ENCODE measurements at regions not wholly inside any gene's neighbourhood (a gene's known extent, or its start where the extent isn't known, plus 50 kb on each side); places are given as distances from the start of the nearest gene placed in this dataset.

DNA sequence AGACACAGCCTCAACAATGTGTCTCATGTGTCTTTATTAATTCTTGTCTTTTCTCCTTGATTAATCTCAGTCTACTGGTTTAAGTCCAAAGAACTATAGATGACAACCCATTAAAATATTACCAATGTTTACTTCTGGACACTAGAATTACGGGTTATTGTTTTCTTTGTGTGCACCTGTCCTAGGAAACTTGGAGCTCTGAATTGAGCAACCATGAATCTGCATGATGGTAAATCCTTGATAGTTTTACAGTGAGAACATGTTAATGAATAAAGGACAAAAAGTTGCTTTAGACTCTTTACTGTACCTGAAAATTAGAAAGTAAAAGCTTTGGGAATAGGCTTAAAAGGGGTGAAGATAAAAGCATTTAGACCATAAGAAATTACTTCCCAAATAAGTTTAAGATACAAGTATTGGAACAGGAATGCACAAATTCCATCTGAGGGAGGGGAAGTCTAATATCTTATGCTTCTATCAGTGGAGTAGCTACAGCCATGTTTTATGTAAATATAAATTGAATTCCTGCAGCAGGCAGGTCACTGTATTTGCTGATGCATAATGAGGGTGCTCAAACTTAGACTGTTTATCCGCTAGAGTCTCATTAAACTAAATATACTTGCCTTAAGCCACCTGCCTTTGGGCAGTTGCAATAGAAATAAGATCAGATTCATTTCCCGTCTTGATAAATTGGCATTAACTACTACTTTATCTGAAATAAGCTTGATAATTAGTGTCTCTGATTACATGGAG lies 603.7 kb upstream of the GCFC2 start:
- ATAC-seq: no peak
- TF ChIP-seq, protein P1, sequence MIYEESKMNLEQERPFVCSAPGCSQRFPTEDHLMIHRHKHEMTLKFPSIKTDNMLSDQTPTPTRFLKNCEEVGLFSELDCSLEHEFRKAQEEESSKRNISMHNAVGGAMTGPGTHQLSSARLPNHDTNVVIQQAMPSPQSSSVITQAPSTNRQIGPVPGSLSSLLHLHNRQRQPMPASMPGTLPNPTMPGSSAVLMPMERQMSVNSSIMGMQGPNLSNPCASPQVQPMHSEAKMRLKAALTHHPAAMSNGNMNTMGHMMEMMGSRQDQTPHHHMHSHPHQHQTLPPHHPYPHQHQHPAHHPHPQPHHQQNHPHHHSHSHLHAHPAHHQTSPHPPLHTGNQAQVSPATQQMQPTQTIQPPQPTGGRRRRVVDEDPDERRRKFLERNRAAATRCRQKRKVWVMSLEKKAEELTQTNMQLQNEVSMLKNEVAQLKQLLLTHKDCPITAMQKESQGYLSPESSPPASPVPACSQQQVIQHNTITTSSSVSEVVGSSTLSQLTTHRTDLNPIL (CRISPR knock-in tag; IDR thresholded peaks at IDR 0.05; ENCODE audit: low read depth): no peak
- no peak for TF ChIP-seq ISL1 (CRISPR knock-in tag; IDR thresholded peaks at IDR 0.05)

DNA sequence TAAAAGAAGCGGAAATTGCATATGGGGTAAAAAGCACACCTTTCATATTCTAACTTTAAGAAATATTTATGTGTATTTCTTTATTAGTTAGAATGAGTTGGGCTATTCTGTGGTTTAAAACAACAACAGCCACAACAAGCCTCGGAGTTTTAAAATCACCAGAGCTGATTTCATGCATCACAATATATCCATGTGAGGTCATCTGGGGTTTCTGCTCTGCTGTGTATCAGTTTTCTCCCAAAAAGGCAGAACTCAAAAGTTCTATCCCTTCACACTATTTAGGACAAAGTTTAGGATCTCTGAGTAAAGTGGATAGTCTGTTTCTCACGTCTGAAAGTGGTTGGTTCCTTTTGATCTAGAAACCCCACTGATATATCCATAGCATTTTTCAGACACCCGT lies 601.5 kb upstream of the GCFC2 start:
- no peak for ATAC-seq
- TF ChIP-seq ZFP30 (CRISPR knock-in tag; IDR thresholded peaks at IDR 0.05) (no peak), CSDC2 (CRISPR knock-in tag; IDR thresholded peaks at IDR 0.05) (no peak), GLIS3 (CRISPR knock-in tag; IDR thresholded peaks at IDR 0.05) (no peak), ARNTL (CRISPR knock-in tag; IDR thresholded peaks at IDR 0.05; ENCODE audit: borderline replicate concordance, low read depth) (no peak), OSR1 (CRISPR knock-in tag; IDR thresholded peaks at IDR 0.05) (no peak), RARB (CRISPR knock-in tag; IDR thresholded peaks at IDR 0.05) (no peak), ZNF565 (CRISPR knock-in tag; conservative IDR thresholded peaks at IDR 0.05; ENCODE audit: low read depth) (no peak), TCF4 (CRISPR knock-in tag; IDR thresholded peaks at IDR 0.05; ENCODE audit: borderline replicate concordance) (no peak), BACH2 (CRISPR knock-in tag; IDR thresholded peaks at IDR 0.05; ENCODE audit: borderline replicate concordance) (no peak)
- TF ChIP-seq, protein P2, sequence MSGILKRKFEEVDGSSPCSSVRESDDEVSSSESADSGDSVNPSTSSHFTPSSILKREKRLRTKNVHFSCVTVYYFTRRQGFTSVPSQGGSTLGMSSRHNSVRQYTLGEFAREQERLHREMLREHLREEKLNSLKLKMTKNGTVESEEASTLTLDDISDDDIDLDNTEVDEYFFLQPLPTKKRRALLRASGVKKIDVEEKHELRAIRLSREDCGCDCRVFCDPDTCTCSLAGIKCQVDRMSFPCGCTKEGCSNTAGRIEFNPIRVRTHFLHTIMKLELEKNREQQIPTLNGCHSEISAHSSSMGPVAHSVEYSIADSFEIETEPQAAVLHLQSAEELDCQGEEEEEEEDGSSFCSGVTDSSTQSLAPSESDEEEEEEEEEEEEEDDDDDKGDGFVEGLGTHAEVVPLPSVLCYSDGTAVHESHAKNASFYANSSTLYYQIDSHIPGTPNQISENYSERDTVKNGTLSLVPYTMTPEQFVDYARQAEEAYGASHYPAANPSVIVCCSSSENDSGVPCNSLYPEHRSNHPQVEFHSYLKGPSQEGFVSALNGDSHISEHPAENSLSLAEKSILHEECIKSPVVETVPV (CRISPR knock-in tag; IDR thresholded peaks at IDR 0.05): no peak
- TF ChIP-seq, protein P3, sequence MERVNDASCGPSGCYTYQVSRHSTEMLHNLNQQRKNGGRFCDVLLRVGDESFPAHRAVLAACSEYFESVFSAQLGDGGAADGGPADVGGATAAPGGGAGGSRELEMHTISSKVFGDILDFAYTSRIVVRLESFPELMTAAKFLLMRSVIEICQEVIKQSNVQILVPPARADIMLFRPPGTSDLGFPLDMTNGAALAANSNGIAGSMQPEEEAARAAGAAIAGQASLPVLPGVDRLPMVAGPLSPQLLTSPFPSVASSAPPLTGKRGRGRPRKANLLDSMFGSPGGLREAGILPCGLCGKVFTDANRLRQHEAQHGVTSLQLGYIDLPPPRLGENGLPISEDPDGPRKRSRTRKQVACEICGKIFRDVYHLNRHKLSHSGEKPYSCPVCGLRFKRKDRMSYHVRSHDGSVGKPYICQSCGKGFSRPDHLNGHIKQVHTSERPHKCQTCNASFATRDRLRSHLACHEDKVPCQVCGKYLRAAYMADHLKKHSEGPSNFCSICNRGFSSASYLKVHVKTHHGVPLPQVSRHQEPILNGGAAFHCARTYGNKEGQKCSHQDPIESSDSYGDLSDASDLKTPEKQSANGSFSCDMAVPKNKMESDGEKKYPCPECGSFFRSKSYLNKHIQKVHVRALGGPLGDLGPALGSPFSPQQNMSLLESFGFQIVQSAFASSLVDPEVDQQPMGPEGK (CRISPR knock-in tag; IDR thresholded peaks at IDR 0.05; ENCODE audit: borderline replicate concordance): no peak
- TF ChIP-seq, protein P4, sequence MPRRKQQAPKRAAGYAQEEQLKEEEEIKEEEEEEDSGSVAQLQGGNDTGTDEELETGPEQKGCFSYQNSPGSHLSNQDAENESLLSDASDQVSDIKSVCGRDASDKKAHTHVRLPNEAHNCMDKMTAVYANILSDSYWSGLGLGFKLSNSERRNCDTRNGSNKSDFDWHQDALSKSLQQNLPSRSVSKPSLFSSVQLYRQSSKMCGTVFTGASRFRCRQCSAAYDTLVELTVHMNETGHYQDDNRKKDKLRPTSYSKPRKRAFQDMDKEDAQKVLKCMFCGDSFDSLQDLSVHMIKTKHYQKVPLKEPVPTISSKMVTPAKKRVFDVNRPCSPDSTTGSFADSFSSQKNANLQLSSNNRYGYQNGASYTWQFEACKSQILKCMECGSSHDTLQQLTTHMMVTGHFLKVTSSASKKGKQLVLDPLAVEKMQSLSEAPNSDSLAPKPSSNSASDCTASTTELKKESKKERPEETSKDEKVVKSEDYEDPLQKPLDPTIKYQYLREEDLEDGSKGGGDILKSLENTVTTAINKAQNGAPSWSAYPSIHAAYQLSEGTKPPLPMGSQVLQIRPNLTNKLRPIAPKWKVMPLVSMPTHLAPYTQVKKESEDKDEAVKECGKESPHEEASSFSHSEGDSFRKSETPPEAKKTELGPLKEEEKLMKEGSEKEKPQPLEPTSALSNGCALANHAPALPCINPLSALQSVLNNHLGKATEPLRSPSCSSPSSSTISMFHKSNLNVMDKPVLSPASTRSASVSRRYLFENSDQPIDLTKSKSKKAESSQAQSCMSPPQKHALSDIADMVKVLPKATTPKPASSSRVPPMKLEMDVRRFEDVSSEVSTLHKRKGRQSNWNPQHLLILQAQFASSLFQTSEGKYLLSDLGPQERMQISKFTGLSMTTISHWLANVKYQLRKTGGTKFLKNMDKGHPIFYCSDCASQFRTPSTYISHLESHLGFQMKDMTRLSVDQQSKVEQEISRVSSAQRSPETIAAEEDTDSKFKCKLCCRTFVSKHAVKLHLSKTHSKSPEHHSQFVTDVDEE (CRISPR knock-in tag; IDR thresholded peaks at IDR 0.05): no peak

DNA sequence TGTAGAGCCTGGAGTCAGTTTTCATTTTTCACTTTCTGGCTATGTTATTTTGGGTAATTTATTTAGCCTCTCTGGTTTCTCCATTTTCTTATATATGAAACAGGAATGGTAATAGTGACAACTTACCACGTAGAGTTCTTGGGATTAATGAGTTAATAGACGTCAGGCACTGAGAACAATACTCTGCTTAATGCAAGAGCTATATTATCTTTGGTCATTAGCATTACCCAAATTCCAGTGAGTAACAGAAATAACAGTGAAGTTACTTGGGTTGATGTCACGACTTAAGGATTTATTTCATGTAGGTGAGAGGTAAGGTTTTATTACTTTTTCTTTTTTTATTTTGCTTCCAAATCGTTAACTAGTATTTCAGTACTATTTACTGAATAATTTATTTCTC lies 601.0 kb upstream of the GCFC2 start:
- no peak for ATAC-seq
- TF ChIP-seq SNAI2 (CRISPR knock-in tag; IDR thresholded peaks at IDR 0.05) (0 out of 2 replicates have a peak, but pooled peaks have one; percentile 22), ZC3H10 (CRISPR knock-in tag; IDR thresholded peaks at IDR 0.05) (no peak), ISL1 (CRISPR knock-in tag; IDR thresholded peaks at IDR 0.05) (peak; percentile 83), TOX (CRISPR knock-in tag; IDR thresholded peaks at IDR 0.05; ENCODE audit: borderline replicate concordance) (no peak), PPARA (CRISPR knock-in tag; IDR thresholded peaks at IDR 0.05; ENCODE audit: borderline replicate concordance) (no peak), OSR1 (CRISPR knock-in tag; IDR thresholded peaks at IDR 0.05) (no peak), GLIS3 (CRISPR knock-in tag; IDR thresholded peaks at IDR 0.05) (no peak), CSDC2 (CRISPR knock-in tag; IDR thresholded peaks at IDR 0.05) (no peak), BACH2 (CRISPR knock-in tag; IDR thresholded peaks at IDR 0.05; ENCODE audit: borderline replicate concordance) (no peak), ZNF565 (CRISPR knock-in tag; conservative IDR thresholded peaks at IDR 0.05; ENCODE audit: low read depth) (no peak), ZNF70 (CRISPR knock-in tag; IDR thresholded peaks at IDR 0.05) (no peak)
- TF ChIP-seq, protein P3 (CRISPR knock-in tag; IDR thresholded peaks at IDR 0.05; ENCODE audit: borderline replicate concordance): no peak
- TF ChIP-seq, protein P1 (CRISPR knock-in tag; IDR thresholded peaks at IDR 0.05; ENCODE audit: low read depth): peak; percentile 70
- TF ChIP-seq, protein P2 (CRISPR knock-in tag; IDR thresholded peaks at IDR 0.05): no peak
- TF ChIP-seq, protein P4 (CRISPR knock-in tag; IDR thresholded peaks at IDR 0.05): no peak

All from SK-N-SH treated with all-trans-retinoic acid at 6 μM for 48 hours (cell line).